IPS-NIHi7 (cell line): ENCODE measurements at regions not wholly inside any gene's neighbourhood (a gene's known extent, or its start where the extent isn't known, plus 50 kb on each side); places are given as distances from the start of the nearest gene placed in this dataset.

Experiments used
- DNase-seq: peaks from one replicate; pipeline ENCODE4 v3.0.0; 2012; ENCODE audit warnings: mixed read lengths; ENCODE audit errors: extremely low spot score

GRCh38 chr2:138175066-138175465 lies 210.8 kb downstream of the HNMT start:
- DNase-seq: no peak

GRCh38 chr2:138176862-138177439 lies 212.7 kb downstream of the HNMT start:
- no peak for DNase-seq

DNA sequence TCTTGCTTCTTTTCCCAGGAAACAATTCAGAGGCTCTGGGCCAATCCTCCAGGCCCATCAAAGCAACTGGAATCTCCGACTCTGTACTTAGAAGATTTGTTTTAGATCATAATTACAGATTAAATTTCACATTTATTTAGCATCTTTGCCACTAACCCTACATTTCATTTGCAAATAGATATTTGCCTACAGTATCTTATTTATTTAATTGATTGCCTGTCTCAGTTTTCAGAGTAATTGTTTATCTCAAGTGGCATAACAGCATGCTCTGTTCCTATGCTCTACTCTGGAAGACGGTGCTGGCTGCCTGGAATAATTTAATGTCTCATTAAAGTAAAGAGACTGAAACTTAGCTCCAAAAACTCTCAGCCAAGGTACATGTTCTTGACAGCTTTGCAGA lies 213.4 kb downstream of the HNMT start:
- DNase-seq: no peak

- DNase-seq: peak; percentile 28
Observed at GRCh38 chr2:138180692-138181386, 216.6 kb downstream of the HNMT start.

- DNase-seq: no peak
Observed at GRCh38 chr2:138182250-138182936, 218.1 kb downstream of the HNMT start.

- DNase-seq: no peak
Observed at GRCh38 chr2:138182937-138183312, 218.7 kb downstream of the HNMT start.

GRCh38 chr2:138183705-138184104 lies 219.4 kb downstream of the HNMT start:
- DNase-seq: no peak

GRCh38 chr2:138184428-138184827 lies 220.2 kb downstream of the HNMT start:
- DNase-seq: no peak

DNA sequence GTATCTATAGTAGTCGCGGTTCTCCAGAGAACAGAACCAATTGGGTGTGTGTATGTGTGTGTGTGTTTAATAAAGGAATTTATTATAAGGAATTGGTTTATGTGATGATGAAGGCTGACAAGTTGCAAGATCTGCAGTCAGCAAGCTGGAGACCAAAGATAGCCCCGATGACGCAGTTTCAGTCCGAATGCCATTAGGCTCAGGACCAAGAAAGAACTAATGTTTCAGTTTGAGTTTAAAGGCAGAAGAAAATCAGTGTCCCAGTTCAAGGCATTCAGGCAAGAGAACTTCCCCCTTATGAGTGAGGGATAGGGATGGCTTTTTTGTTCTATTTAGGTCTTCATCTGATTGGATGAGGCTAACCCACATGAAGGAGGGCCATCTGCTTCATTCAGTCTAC lies 221.6 kb downstream of the HNMT start:
- DNase-seq: no peak

- DNase-seq: no peak
Observed at GRCh38 chr2:138187221-138187620, 222.9 kb downstream of the HNMT start.

- no peak for DNase-seq
Observed at GRCh38 chr2:138190999-138191398, 226.7 kb downstream of the HNMT start.

GRCh38 chr2:138193416-138194213 lies 229.3 kb downstream of the HNMT start:
- no peak for DNase-seq

DNA sequence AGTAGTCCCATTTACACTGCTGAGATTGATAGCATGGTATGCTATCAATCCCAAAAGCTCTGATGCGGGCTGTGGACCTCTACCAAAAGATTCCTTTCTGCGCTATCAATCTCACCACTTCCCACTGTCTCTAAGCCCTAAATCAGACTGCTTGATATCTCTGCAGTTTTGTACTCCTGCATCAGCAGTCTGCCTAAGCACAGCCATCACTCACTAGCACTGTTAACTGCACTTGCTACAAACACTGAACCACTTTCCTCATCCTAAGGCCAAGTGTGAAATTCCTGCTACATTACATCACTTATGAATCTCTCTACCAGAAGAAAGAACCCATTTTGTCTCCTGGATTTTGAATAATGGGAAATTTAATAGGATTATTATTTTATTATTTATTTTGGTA lies 237.0 kb downstream of the HNMT start:
- DNase-seq: no peak

DNA sequence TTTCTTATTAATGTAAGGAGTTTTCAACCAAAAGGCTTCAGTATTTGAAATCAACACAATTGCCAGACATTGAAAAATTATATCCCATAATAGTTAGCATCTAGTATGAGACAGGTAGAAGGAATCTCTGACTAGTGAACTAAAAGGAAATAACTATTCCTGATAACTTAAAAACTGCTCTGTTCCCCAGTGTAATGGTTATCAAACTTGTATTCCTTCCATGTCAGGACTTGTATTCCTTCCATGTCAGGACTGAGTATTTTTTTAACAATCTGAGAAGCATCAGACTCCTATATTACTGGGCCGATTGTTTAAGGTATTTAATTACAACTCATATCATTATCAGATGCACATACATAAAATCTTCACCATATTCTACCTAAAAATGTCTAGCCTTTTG lies 238.5 kb downstream of the HNMT start:
- no peak for DNase-seq

GRCh38 chr2:138205281-138205680 lies 241.0 kb downstream of the HNMT start:
- no peak for DNase-seq

DNA sequence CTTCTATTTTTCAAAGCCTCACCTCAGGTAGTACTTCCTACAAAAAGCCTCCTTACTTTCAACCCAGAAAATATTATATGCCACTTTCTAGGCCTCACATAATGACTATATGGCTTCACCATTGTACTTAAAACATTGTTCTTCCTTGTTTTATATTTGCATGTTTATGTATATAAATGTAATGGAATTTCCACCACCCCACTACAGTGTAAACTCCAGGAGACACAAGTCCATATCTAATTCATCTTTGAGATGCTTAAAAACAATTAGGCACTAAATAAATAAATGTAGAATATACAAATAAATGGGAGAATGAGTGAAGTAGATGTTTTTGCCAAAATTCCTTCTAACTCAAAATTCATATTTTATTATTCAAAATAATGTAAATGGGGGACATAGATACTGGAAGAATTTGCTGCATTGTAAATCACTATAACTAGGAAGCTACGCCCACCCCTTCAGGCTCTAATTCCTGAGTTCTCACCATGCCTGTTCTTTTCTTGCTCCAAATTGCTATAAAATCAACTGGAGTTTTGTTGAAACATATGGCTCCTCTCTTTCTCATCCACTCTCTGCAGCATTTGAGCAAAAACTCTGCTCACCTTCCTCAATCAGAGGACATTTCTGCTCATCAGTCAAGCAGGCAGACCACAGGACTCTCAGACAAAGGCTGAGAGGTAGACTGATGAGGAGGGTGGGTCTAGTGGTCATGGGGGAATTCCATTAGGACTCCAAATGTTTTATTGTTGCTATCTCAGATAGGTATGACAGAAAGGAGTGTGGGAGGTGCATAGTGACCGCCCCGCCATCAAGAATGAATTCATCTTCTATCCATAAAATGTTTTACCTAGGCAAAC lies 243.0 kb downstream of the HNMT start:
- DNase-seq: no peak

- DNase-seq: no peak
Observed at GRCh38 chr2:138209009-138209408, 244.7 kb downstream of the HNMT start.

- DNase-seq: no peak
Observed at GRCh38 chr2:138210487-138210886, 246.2 kb downstream of the HNMT start.

DNA sequence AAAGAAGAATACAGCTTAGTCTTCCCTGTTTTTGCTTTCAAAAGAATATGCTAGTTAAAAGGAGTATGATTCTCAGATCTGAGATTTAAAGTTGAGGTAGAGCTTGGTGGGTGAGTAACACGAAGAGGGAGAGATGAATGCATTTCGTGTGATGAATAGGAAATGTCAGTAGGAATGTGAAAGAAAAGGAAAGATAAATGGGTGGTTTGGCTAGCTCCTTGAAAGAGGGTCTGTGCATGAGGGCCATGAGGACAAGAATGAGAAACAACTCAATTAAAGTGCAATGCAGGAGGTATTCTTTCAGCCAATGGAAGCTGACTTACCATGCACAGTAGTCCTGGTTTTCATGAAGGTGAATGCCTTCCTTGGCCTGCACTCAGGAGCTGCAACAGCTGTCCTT lies 248.2 kb downstream of the HNMT start:
- no peak for DNase-seq

DNA sequence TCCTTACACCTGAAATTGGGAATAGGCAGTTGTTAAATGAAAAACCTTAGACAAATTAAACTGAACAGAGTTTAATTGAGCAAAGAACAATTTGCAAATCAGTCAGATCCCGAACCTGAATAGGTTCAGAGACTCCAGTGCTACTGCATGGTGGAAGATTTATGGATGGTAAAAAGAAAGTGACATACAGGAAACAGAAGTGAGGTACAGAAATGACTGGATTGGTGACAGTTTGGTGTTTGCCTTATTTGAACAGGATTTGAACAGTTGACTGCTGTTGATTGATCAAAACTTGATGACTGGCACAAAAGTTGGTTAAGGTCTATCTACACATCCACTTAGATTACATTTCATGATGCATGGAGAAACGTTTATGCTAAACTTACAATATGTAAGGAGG lies 248.8 kb downstream of the HNMT start:
- DNase-seq: no peak

GRCh38 chr2:138213624-138214023 lies 249.4 kb downstream of the HNMT start:
- no peak for DNase-seq

- no peak for DNase-seq
Observed at GRCh38 chr2:138215958-138216357, 251.7 kb downstream of the HNMT start.
